ENCODE measurements at regions not wholly inside any gene's neighbourhood (a gene's known extent, or its start where the extent isn't known, plus 50 kb on each side); places are given as distances from the start of the nearest gene placed in this dataset.
"Not testable (repeated sequence)": the region's sequence is repeated elsewhere in the genome, so short reads cannot be mapped to it uniquely, and the experiment has no call there.

- H3K27me3 ChIP-seq (ENCODE audit: insufficient read depth, low read length); DNase-seq (ENCODE audit: insufficient read length, low spot score, missing footprints); H2AFZ ChIP-seq (ENCODE audit: low read length); H4K20me1 ChIP-seq (ENCODE audit: insufficient read depth, low read length); H3K79me2 ChIP-seq (ENCODE audit: insufficient read depth, low read length); H3K27ac ChIP-seq (ENCODE audit: low read depth, low read length); H3K4me2 ChIP-seq (ENCODE audit: insufficient read depth, low read length); H3K4me3 ChIP-seq (ENCODE audit: insufficient read depth, low read length); H3K36me3 ChIP-seq (ENCODE audit: insufficient read depth, low read length); H3K4me1 ChIP-seq (ENCODE audit: insufficient read depth, low read length); H3K9me3 ChIP-seq (ENCODE audit: low read depth, low read length): not testable (repeated sequence)
These were observed 137.0 kb upstream of the NIPA1 start for GRCh38 chr15:22649458-22649857.

GRCh38 chr15:22651179-22651578, 135.3 kb upstream of the NIPA1 start:
- H3K36me3 ChIP-seq (ENCODE audit: insufficient read depth, low read length); H3K27me3 ChIP-seq (ENCODE audit: insufficient read depth, low read length); DNase-seq (ENCODE audit: insufficient read length, low spot score, missing footprints); H3K4me3 ChIP-seq (ENCODE audit: insufficient read depth, low read length); H3K4me1 ChIP-seq (ENCODE audit: insufficient read depth, low read length); H3K79me2 ChIP-seq (ENCODE audit: insufficient read depth, low read length); H3K9me3 ChIP-seq (ENCODE audit: low read depth, low read length); H3K4me2 ChIP-seq (ENCODE audit: insufficient read depth, low read length); H4K20me1 ChIP-seq (ENCODE audit: insufficient read depth, low read length); H3K27ac ChIP-seq (ENCODE audit: low read depth, low read length); H2AFZ ChIP-seq (ENCODE audit: low read length): not testable (repeated sequence)

- not testable (repeated sequence) for H3K79me2 ChIP-seq (ENCODE audit: insufficient read depth, low read length); H3K36me3 ChIP-seq (ENCODE audit: insufficient read depth, low read length); H3K9me3 ChIP-seq (ENCODE audit: low read depth, low read length); H4K20me1 ChIP-seq (ENCODE audit: insufficient read depth, low read length); H3K27me3 ChIP-seq (ENCODE audit: insufficient read depth, low read length); H3K4me1 ChIP-seq (ENCODE audit: insufficient read depth, low read length)
- peak overlapping the region; percentile 70 for H3K4me3 ChIP-seq (ENCODE audit: insufficient read depth, low read length)
- H3K4me2 ChIP-seq (ENCODE audit: insufficient read depth, low read length), result peak overlapping the region; percentile 84
- peak overlapping the region; percentile 80 for H2AFZ ChIP-seq (ENCODE audit: low read length)
- peak overlapping the region; percentile 33 for H3K27ac ChIP-seq (ENCODE audit: low read depth, low read length)
- DNase-seq (ENCODE audit: insufficient read length, low spot score, missing footprints), result peak; percentile 42
These were observed 122.0 kb upstream of the NIPA1 start for GRCh38 chr15:22664294-22665058.

- peak overlapping the region; percentile 70 for H3K4me3 ChIP-seq (ENCODE audit: insufficient read depth, low read length)
- H3K4me2 ChIP-seq (ENCODE audit: insufficient read depth, low read length), result peak overlapping the region; percentile 84
- H3K79me2 ChIP-seq (ENCODE audit: insufficient read depth, low read length); H3K4me1 ChIP-seq (ENCODE audit: insufficient read depth, low read length); H3K9me3 ChIP-seq (ENCODE audit: low read depth, low read length); H3K36me3 ChIP-seq (ENCODE audit: insufficient read depth, low read length); H3K27me3 ChIP-seq (ENCODE audit: insufficient read depth, low read length); DNase-seq (ENCODE audit: insufficient read length, low spot score, missing footprints); H4K20me1 ChIP-seq (ENCODE audit: insufficient read depth, low read length): not testable (repeated sequence)
- H3K27ac ChIP-seq (ENCODE audit: low read depth, low read length), result peak overlapping the region; percentile 68
- H2AFZ ChIP-seq (ENCODE audit: low read length), result peak overlapping the region; percentile 80
These were observed 121.3 kb upstream of the NIPA1 start for GRCh38 chr15:22665059-22665702.

- H4K20me1 ChIP-seq (ENCODE audit: insufficient read depth, low read length); DNase-seq (ENCODE audit: insufficient read length, low spot score, missing footprints); H3K27me3 ChIP-seq (ENCODE audit: insufficient read depth, low read length); H3K9me3 ChIP-seq (ENCODE audit: low read depth, low read length); H3K4me1 ChIP-seq (ENCODE audit: insufficient read depth, low read length); H3K36me3 ChIP-seq (ENCODE audit: insufficient read depth, low read length); H3K79me2 ChIP-seq (ENCODE audit: insufficient read depth, low read length): not testable (repeated sequence)
- peak overlapping the region; percentile 84 for H3K4me2 ChIP-seq (ENCODE audit: insufficient read depth, low read length)
- H2AFZ ChIP-seq (ENCODE audit: low read length), result peak overlapping the region; percentile 80
- peak overlapping the region; percentile 70 for H3K4me3 ChIP-seq (ENCODE audit: insufficient read depth, low read length)
- H3K27ac ChIP-seq (ENCODE audit: low read depth, low read length), result peak overlapping the region; percentile 68
These were observed 120.7 kb upstream of the NIPA1 start for GRCh38 chr15:22665711-22666110.

GRCh38 chr15:22684786-22685185, 101.7 kb upstream of the NIPA1 start:
- H3K9me3 ChIP-seq (ENCODE audit: low read depth, low read length); H3K27me3 ChIP-seq (ENCODE audit: insufficient read depth, low read length); H4K20me1 ChIP-seq (ENCODE audit: insufficient read depth, low read length); H3K4me3 ChIP-seq (ENCODE audit: insufficient read depth, low read length); H3K27ac ChIP-seq (ENCODE audit: low read depth, low read length); H3K36me3 ChIP-seq (ENCODE audit: insufficient read depth, low read length); H2AFZ ChIP-seq (ENCODE audit: low read length); H3K4me2 ChIP-seq (ENCODE audit: insufficient read depth, low read length); H3K79me2 ChIP-seq (ENCODE audit: insufficient read depth, low read length); DNase-seq (ENCODE audit: insufficient read length, low spot score, missing footprints); H3K4me1 ChIP-seq (ENCODE audit: insufficient read depth, low read length): not testable (repeated sequence)

- not testable (repeated sequence) for H3K27ac ChIP-seq (ENCODE audit: low read depth, low read length); H3K4me3 ChIP-seq (ENCODE audit: insufficient read depth, low read length); H3K4me1 ChIP-seq (ENCODE audit: insufficient read depth, low read length); H2AFZ ChIP-seq (ENCODE audit: low read length); H3K27me3 ChIP-seq (ENCODE audit: insufficient read depth, low read length); H3K9me3 ChIP-seq (ENCODE audit: low read depth, low read length); H3K36me3 ChIP-seq (ENCODE audit: insufficient read depth, low read length); DNase-seq (ENCODE audit: insufficient read length, low spot score, missing footprints); H3K79me2 ChIP-seq (ENCODE audit: insufficient read depth, low read length); H3K4me2 ChIP-seq (ENCODE audit: insufficient read depth, low read length); H4K20me1 ChIP-seq (ENCODE audit: insufficient read depth, low read length)
These were observed 86.6 kb upstream of the NIPA1 start for GRCh38 chr15:22699881-22700280.

- not testable (repeated sequence) for H3K4me1 ChIP-seq (ENCODE audit: insufficient read depth, low read length); H3K4me3 ChIP-seq (ENCODE audit: insufficient read depth, low read length); H3K27ac ChIP-seq (ENCODE audit: low read depth, low read length); H3K4me2 ChIP-seq (ENCODE audit: insufficient read depth, low read length); H3K36me3 ChIP-seq (ENCODE audit: insufficient read depth, low read length); H4K20me1 ChIP-seq (ENCODE audit: insufficient read depth, low read length); H3K79me2 ChIP-seq (ENCODE audit: insufficient read depth, low read length); H2AFZ ChIP-seq (ENCODE audit: low read length); H3K9me3 ChIP-seq (ENCODE audit: low read depth, low read length); H3K27me3 ChIP-seq (ENCODE audit: insufficient read depth, low read length); DNase-seq (ENCODE audit: insufficient read length, low spot score, missing footprints)
These were observed 75.6 kb upstream of the NIPA1 start for GRCh38 chr15:22710831-22711341.

GRCh38 chr15:22713933-22714332, 72.5 kb upstream of the NIPA1 start:
- H3K79me2 ChIP-seq (ENCODE audit: insufficient read depth, low read length); H3K4me2 ChIP-seq (ENCODE audit: insufficient read depth, low read length): not testable (repeated sequence)

More at GRCh38 chr15:22713933-22714332, 72.5 kb upstream of the NIPA1 start:
- not testable (repeated sequence) for H3K27me3 ChIP-seq (ENCODE audit: insufficient read depth, low read length); H3K4me1 ChIP-seq (ENCODE audit: insufficient read depth, low read length); H3K9me3 ChIP-seq (ENCODE audit: low read depth, low read length); H2AFZ ChIP-seq (ENCODE audit: low read length); DNase-seq (ENCODE audit: insufficient read length, low spot score, missing footprints); H3K4me3 ChIP-seq (ENCODE audit: insufficient read depth, low read length); H3K36me3 ChIP-seq (ENCODE audit: insufficient read depth, low read length); H3K27ac ChIP-seq (ENCODE audit: low read depth, low read length); H4K20me1 ChIP-seq (ENCODE audit: insufficient read depth, low read length)

Measured in osteoblast (primary cell).